Activated naive CD8-positive, alpha-beta T cell treated with anti-CD3 and anti-CD28 coated beads, Interleukin-2, amount 10 ng/mL, durations not matched to agents 7 days and 5 days (primary cell): ENCODE measurements at regions not wholly inside any gene's neighbourhood (a gene's known extent, or its start where the extent isn't known, plus 50 kb on each side); places are given as distances from the start of the nearest gene placed in this dataset.

ENCODE experiments used
- ATAC-seq: fragments of 150-1000 bp; cut with Tn5 transposase; one replicate; pipeline ENCODE4 v1.10.0; 2021; ENCODE audit warnings: low read depth, moderate library complexity
- POLR2A ChIA-PET: fragments of 350-600 bp; sonication (Branson Sonifier 250); formaldehyde crosslinking; loops from one replicate; lab custom pipeline; 2021; ENCODE audit warnings: antibody characterized with exemption; lab: Charles Lee
- DNase-seq: peaks from one replicate; pipeline ENCODE4 v3.0.0; 2021
- H3K27ac Mint-ChIP-seq: one replicate; pipeline ENCODE4 v1.8.0; 2022; ENCODE audit warnings: mild to moderate bottlenecking, mixed read lengths
- H3K27me3 Mint-ChIP-seq: one replicate; pipeline ENCODE4 v1.8.0; 2022; ENCODE audit warnings: mild to moderate bottlenecking, moderate library complexity, mixed read lengths
- H3K36me3 Mint-ChIP-seq: one replicate; pipeline ENCODE4 v1.8.0; 2021; ENCODE audit warnings: mild to moderate bottlenecking, mixed read lengths
- H3K4me1 Mint-ChIP-seq: one replicate; pipeline ENCODE4 v1.8.0; 2021; ENCODE audit warnings: mixed read lengths
- H3K4me3 Mint-ChIP-seq: one replicate; pipeline ENCODE4 v1.8.0; 2022; ENCODE audit warnings: mild to moderate bottlenecking, moderate library complexity, mixed read lengths
- H3K9me3 Mint-ChIP-seq: one replicate; pipeline ENCODE4 v1.8.0; 2021; ENCODE audit warnings: mixed read lengths

GRCh38 chr22:47772864-47773263, 1010.4 kb downstream of the TBC1D22A start:
- H3K4me1 Mint-ChIP-seq: no peaks in the 10 kb centered on the region
- ATAC-seq: no peak
- POLR2A ChIA-PET: no interaction called here

GRCh38 chr22:47769652-47770051, 1007.2 kb downstream of the TBC1D22A start:
- POLR2A ChIA-PET: no interaction called here
- no peak for ATAC-seq
- H3K9me3 Mint-ChIP-seq: no peaks in the 10 kb centered on the region

More at GRCh38 chr22:47772864-47773263, 1010.4 kb downstream of the TBC1D22A start:
- no peak overlapping the region for H3K4me3 Mint-ChIP-seq
- H3K9me3 Mint-ChIP-seq: no peaks in the 10 kb centered on the region
- no peaks in the 10 kb centered on the region for H3K36me3 Mint-ChIP-seq
- no peak for DNase-seq
- peaks cover 2% of the 10 kb centered on the region for H3K27me3 Mint-ChIP-seq
- no peak overlapping the region for H3K27ac Mint-ChIP-seq

DNA sequence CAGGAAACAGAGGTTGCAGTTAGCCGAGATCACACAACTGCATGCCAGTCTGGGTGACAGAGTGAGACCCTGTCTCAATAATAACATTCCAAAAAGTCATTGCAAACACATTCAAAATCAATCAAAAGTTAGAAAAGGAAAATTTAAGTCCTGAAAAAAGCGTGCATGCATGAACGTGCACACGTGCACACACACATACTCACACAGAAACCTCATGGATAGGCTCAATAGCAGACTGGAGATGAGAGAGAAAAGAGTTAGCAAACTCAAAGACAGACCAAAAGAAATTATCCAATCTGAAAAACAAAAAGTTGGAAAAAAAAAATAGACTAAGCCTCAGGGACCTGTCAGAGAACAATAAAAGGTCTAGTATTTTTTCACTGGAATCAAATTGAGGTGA, 1005.6 kb downstream of the TBC1D22A start:
- ATAC-seq (no peak), DNase-seq (no peak)
- Mint-ChIP-seq H3K36me3 (no peaks in the 10 kb centered on the region), H3K27me3 (peaks cover 2% of the 10 kb centered on the region), H3K4me3 (no peak overlapping the region), H3K27ac (no peak overlapping the region), H3K4me1 (no peaks in the 10 kb centered on the region), H3K9me3 (peaks cover 2% of the 10 kb centered on the region)
- POLR2A ChIA-PET: no interaction called here

More at GRCh38 chr22:47769652-47770051, 1007.2 kb downstream of the TBC1D22A start:
- Mint-ChIP-seq H3K27me3 (peaks cover 2% of the 10 kb centered on the region), H3K4me3 (no peak overlapping the region), H3K36me3 (no peaks in the 10 kb centered on the region), H3K27ac (no peak overlapping the region), H3K4me1 (no peaks in the 10 kb centered on the region)
- DNase-seq: no peak

- no peaks in the 10 kb centered on the region for H3K4me1 Mint-ChIP-seq
- peaks cover 2% of the 10 kb centered on the region for H3K9me3 Mint-ChIP-seq
- no peak overlapping the region for H3K4me3 Mint-ChIP-seq
- POLR2A ChIA-PET: no interaction called here
- H3K27me3 Mint-ChIP-seq: peaks cover 2% of the 10 kb centered on the region
- no peak for ATAC-seq
- H3K27ac Mint-ChIP-seq: no peak overlapping the region
- H3K36me3 Mint-ChIP-seq: no peaks in the 10 kb centered on the region
- DNase-seq: no peak
These were observed 1005.0 kb downstream of the TBC1D22A start for GRCh38 chr22:47767403-47767802.

DNA sequence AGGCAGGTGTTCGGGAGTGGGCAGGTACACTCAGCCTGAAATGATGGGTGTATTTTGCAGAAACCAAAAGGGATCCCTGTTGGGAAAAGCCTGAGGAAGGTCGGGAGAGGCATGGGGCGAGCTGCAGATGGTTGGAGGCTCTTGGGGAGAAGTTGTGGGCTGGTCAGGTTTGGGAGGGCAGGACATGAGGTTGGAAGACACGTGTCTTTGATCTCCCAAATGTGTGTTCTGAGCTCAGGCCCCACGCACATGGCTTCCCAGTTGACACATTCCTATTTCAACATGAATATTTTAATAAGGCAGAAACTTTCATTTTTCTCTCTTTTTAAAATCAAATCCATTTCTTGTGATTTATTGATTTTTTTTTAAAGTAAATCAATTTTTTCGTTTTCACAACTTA, 1003.3 kb downstream of the TBC1D22A start:
- Mint-ChIP-seq H3K4me3 (no peak overlapping the region), H3K36me3 (no peaks in the 10 kb centered on the region), H3K27me3 (no peaks in the 10 kb centered on the region), H3K4me1 (no peaks in the 10 kb centered on the region), H3K9me3 (peaks cover 2% of the 10 kb centered on the region), H3K27ac (no peak overlapping the region)
- DNase-seq: no peak
- POLR2A ChIA-PET: no interaction called here
- ATAC-seq: no peak

- H3K4me1 Mint-ChIP-seq: no peaks in the 10 kb centered on the region
- ATAC-seq (no peak), DNase-seq (no peak)
- no peaks in the 10 kb centered on the region for H3K27me3 Mint-ChIP-seq
- H3K9me3 Mint-ChIP-seq: peaks cover 2% of the 10 kb centered on the region
- H3K27ac Mint-ChIP-seq: no peak overlapping the region
- H3K36me3 Mint-ChIP-seq: no peaks in the 10 kb centered on the region
- no peak overlapping the region for H3K4me3 Mint-ChIP-seq
- POLR2A ChIA-PET: no interaction called here
These were observed 999.7 kb downstream of the TBC1D22A start for GRCh38 chr22:47762141-47762540.

DNA sequence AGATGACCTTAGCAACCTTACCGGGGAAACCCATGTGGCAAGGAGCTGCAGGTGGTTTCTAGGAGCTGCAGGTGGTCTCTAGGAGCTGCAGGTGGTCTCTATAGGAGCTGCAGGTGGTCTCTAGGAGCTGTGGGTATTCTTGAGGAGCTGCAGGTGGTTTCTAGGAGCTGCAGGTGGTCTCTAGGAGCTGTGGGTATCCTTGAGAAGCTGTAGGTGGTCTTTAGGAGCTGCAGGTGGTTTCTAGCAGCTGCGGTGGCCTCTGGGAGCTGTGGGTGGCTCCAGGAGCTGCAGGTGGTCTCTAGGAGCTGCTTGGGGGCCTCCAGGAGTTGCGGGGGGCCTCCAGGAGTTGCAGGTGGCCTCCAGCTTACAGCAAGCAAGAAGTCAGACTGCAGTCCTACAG, 997.5 kb downstream of the TBC1D22A start:
- no peak overlapping the region for H3K27ac Mint-ChIP-seq
- H3K36me3 Mint-ChIP-seq: no peaks in the 10 kb centered on the region
- no peaks in the 10 kb centered on the region for H3K27me3 Mint-ChIP-seq
- ATAC-seq (no peak), DNase-seq (no peak)
- no peak overlapping the region for H3K4me3 Mint-ChIP-seq
- H3K9me3 Mint-ChIP-seq: peaks cover 2% of the 10 kb centered on the region
- POLR2A ChIA-PET: no interaction called here
- no peaks in the 10 kb centered on the region for H3K4me1 Mint-ChIP-seq

GRCh38 chr22:47757741-47758140, 995.3 kb downstream of the TBC1D22A start:
- DNase-seq (no peak), ATAC-seq (no peak)
- no peak overlapping the region for H3K27ac Mint-ChIP-seq
- H3K9me3 Mint-ChIP-seq: no peaks in the 10 kb centered on the region
- H3K36me3 Mint-ChIP-seq: no peaks in the 10 kb centered on the region
- no peaks in the 10 kb centered on the region for H3K27me3 Mint-ChIP-seq
- no peak overlapping the region for H3K4me3 Mint-ChIP-seq
- POLR2A ChIA-PET: no interaction called here
- no peaks in the 10 kb centered on the region for H3K4me1 Mint-ChIP-seq

GRCh38 chr22:47750086-47750485, 987.6 kb downstream of the TBC1D22A start:
- Mint-ChIP-seq H3K36me3 (no peaks in the 10 kb centered on the region), H3K4me3 (no peak overlapping the region), H3K9me3 (no peaks in the 10 kb centered on the region), H3K27ac (no peak overlapping the region), H3K27me3 (peaks cover 4% of the 10 kb centered on the region), H3K4me1 (no peaks in the 10 kb centered on the region)
- no peak for DNase-seq
- POLR2A ChIA-PET: no interaction called here
- no peak for ATAC-seq

GRCh38 chr22:47748957-47749356, 986.5 kb downstream of the TBC1D22A start:
- no peak overlapping the region for H3K27ac Mint-ChIP-seq
- no peaks in the 10 kb centered on the region for H3K9me3 Mint-ChIP-seq
- DNase-seq (no peak), ATAC-seq (no peak)
- H3K4me3 Mint-ChIP-seq: no peak overlapping the region
- no peaks in the 10 kb centered on the region for H3K4me1 Mint-ChIP-seq
- POLR2A ChIA-PET: no interaction called here
- peaks cover 4% of the 10 kb centered on the region for H3K27me3 Mint-ChIP-seq
- no peaks in the 10 kb centered on the region for H3K36me3 Mint-ChIP-seq

DNA sequence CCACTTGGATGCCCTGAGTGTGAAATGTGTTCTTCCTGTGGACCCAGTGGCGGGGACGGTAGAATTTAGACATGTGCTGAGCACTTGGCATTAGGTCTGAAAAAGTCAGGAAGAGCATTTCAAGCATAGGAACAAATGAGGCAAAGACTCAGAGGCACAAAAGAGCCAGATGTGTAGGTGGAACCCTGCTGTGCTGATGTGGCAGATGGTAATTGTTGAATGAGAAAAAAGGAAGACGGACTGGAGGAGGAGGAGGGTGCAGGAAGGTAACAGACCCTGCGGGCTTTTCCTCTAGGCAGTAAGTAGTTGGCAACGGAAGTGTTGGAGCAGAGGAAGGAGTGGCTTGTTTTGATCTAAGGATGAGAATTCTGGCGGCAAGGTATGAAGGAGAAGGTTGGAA, 985.8 kb downstream of the TBC1D22A start:
- Mint-ChIP-seq H3K4me1 (no peaks in the 10 kb centered on the region), H3K27ac (no peak overlapping the region), H3K9me3 (no peaks in the 10 kb centered on the region), H3K4me3 (no peak overlapping the region), H3K36me3 (no peaks in the 10 kb centered on the region), H3K27me3 (peaks cover 4% of the 10 kb centered on the region)
- no peak for ATAC-seq
- no peak for DNase-seq
- POLR2A ChIA-PET: no interaction called here

GRCh38 chr22:47740109-47740805, 977.8 kb downstream of the TBC1D22A start:
- Mint-ChIP-seq H3K4me3 (no peak overlapping the region), H3K4me1 (no peaks in the 10 kb centered on the region), H3K36me3 (no peaks in the 10 kb centered on the region), H3K27me3 (no peaks in the 10 kb centered on the region), H3K9me3 (no peaks in the 10 kb centered on the region), H3K27ac (no peak overlapping the region)
- no peak for ATAC-seq
- DNase-seq: no peak
- POLR2A ChIA-PET: no interaction called here

DNA sequence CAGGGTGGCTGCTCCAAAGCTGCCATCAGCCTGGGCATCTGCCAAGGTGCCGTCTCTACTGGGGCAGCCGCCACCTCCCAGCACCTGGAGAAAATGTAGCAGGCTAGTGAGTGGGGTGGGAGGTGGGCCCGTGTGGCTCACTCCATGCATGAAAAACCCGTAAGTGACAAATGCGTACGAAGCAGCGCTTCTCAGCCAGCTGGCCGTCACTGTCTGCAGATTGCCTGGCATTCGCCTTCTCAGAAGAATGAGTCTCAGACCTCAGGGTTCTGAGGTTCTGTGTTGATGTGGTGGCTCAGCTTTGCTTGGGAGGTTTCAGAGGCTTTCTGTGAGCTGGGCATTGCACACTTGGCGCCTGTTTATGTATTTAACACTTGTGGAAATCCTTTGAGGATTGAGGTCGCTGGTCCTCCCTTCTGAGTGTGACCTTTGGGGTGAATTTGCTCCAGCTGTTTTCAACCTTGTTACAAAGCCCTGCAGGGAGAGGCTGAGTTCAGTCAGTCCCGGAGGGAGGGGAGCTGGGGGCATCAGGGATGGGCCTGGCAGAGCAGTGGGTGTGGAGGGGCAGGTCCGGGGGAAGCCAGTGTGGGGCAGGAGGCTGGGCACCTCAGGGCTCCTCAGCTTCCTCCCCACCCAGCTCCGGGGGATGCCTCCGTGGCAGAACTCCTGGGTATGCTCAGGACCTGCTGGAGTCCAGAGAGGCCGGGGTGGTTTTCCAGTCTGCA, 977.0 kb downstream of the TBC1D22A start:
- DNase-seq (no peak), ATAC-seq (no peak)
- Mint-ChIP-seq H3K27ac (no peak overlapping the region), H3K4me1 (no peaks in the 10 kb centered on the region), H3K9me3 (no peaks in the 10 kb centered on the region), H3K27me3 (no peaks in the 10 kb centered on the region), H3K4me3 (no peak overlapping the region), H3K36me3 (no peaks in the 10 kb centered on the region)
- POLR2A ChIA-PET: no interaction called here

DNA sequence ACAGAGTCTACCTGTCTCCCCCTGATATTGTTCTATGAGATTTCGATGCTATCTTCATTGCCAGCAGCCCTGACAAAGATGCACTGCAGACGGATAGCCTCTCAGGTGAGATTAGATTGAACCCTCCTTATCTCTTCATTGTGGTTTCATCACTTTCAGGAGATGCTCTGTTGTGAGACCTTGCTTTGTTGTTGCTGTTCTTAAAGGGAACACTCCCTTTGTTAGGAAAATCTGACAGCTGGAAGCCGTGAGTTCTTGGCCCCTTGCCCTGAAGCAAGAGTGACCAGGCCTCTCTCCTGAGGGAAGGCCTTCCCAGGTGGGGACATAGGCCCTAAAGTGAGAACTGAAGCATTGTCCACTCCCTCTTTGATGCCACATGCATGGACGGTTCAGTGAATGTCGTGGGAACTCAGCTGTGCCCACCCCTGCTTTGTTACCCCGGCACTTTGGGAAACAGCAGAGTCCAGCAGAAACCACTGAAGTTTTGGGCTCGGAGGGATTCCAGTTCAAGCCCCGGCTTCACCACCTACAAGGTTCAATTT, 976.1 kb downstream of the TBC1D22A start:
- Mint-ChIP-seq H3K36me3 (no peaks in the 10 kb centered on the region), H3K4me3 (no peak overlapping the region), H3K27me3 (no peaks in the 10 kb centered on the region), H3K9me3 (no peaks in the 10 kb centered on the region), H3K4me1 (no peaks in the 10 kb centered on the region), H3K27ac (no peak overlapping the region)
- no peak for DNase-seq
- no peak for ATAC-seq
- POLR2A ChIA-PET: no interaction called here
